ENCODE measurements at regions not wholly inside any gene's neighbourhood (a gene's known extent, or its start where the extent isn't known, plus 50 kb on each side); places are given as distances from the start of the nearest gene placed in this dataset.

DNA sequence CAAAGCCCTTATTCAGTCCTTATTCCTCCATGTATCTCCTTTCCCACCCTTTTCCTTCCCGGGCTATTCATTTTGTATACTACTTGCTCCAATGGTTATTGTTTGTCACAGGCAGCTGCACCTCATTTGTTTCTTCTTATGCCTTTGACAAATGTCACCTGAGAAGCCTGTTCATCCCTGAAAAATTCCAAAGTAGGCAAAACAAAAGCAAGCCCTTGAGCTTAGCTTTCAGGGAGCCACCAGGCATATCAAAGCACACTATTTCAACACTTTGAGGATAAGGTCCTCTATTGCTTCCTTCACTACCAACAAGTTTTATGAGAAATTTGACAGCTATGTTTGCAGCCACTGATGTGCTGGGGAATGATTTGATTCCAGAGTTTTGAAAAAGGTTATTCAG is 738.7 kb upstream of the LMO3 start:
- FAIRE-seq, result no peak
- TF ChIP-seq, protein P1, sequence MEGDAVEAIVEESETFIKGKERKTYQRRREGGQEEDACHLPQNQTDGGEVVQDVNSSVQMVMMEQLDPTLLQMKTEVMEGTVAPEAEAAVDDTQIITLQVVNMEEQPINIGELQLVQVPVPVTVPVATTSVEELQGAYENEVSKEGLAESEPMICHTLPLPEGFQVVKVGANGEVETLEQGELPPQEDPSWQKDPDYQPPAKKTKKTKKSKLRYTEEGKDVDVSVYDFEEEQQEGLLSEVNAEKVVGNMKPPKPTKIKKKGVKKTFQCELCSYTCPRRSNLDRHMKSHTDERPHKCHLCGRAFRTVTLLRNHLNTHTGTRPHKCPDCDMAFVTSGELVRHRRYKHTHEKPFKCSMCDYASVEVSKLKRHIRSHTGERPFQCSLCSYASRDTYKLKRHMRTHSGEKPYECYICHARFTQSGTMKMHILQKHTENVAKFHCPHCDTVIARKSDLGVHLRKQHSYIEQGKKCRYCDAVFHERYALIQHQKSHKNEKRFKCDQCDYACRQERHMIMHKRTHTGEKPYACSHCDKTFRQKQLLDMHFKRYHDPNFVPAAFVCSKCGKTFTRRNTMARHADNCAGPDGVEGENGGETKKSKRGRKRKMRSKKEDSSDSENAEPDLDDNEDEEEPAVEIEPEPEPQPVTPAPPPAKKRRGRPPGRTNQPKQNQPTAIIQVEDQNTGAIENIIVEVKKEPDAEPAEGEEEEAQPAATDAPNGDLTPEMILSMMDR (IDR thresholded peaks at IDR 0.05; ENCODE audit: insufficient read depth, missing control alignments), result no peak
- DNase-seq (ENCODE audit: insufficient read length, low spot score), result no peak

DNA sequence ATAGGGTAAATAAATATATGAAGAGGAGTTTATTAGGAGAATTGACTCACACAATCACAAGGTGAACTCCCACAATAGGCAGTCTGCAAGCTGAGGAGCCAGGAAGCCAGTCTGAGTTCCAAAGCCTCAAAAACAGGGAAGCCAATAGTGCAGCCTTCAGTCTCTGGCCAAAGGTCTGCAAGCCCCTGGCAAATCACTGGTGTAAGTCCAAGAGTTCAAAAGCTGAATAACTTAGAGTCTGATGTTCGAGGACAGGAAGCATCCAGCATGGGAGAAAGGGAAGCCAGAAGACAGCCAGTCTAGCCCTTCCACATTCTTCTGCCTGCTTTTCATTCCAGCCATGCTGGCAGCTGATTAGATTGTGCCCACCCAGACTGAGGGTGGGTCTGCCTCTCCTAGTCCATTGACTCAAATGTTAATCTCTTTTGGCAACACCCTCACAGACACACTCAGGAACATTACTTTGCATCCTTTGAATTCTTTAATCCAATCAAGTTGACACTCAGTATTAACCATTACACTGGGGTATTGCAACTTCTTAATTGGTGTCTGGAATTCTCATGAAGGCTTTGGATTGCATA is 736.5 kb upstream of the LMO3 start:
- FAIRE-seq, result no peak

DNA sequence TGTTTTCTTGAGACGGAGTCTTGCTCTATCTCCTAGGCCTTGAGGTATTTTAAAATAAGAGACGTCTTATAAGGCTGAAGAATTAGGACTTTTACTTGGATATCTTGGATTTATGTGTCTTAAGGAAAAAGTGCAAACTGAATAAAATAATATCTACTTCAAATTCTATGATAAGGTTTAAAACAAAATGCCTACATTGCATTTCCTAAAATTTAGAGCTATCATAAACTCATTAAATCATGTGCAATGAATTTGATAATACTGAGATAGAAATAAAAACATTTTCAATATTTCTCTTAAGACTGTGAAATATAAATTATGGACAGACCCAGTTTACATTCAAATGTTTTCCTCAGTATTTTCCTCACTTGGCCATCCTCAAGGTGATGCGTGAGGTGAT is 729.5 kb upstream of the LMO3 start:
- FAIRE-seq (no peak), DNase-seq (ENCODE audit: insufficient read length, low spot score) (no peak)
- TF ChIP-seq, protein P1 (IDR thresholded peaks at IDR 0.05; ENCODE audit: insufficient read depth, missing control alignments), result no peak

More for the DNA sequence above, 736.5 kb upstream of the LMO3 start:
- TF ChIP-seq, protein P1 (IDR thresholded peaks at IDR 0.05; ENCODE audit: insufficient read depth, missing control alignments), result no peak
- DNase-seq (ENCODE audit: insufficient read length, low spot score), result no peak

DNA sequence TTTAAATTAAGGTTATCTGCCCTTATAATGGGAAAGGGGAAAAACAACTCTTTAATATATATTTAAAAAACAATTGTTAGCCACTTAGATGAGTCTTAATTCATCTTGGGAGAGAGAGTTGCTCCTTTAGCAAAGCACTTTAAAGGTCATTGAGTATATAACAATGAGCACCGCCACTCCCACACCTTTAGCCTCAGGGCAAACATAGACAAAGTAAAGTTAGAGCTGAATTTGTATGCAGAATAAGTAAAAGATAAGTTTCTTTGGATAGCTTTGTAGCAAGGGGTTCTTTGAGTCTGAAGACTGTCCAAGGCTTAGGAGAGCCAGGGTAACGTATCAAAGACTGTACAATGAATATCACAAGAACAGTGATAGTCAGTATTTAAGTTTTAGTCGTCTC is 728.8 kb upstream of the LMO3 start:
- no peak for DNase-seq (ENCODE audit: insufficient read length, low spot score)
- FAIRE-seq, result no peak
- TF ChIP-seq, protein P1 (IDR thresholded peaks at IDR 0.05; ENCODE audit: insufficient read depth, missing control alignments), result no peak

DNA sequence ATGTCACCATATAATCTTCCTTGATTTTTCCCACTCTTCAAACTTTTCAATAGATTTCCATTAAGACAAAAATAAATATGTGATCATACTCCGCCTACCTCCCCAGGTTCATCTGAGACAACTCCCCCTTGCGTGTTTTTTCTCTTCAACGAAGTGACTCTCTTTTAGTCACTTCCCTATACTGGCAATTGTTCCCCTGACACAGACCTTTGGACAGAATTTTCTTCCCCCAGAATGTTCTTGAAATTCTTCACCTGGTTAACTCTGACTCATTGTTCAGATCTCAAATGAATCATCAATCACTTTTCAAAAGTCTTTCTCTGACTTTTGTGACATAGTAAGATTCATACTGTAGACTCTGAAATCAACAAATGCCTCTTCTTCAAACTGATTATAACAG is 727.3 kb upstream of the LMO3 start:
- TF ChIP-seq, protein P1 (IDR thresholded peaks at IDR 0.05; ENCODE audit: insufficient read depth, missing control alignments), result no peak
- FAIRE-seq, result no peak
- no peak for DNase-seq (ENCODE audit: insufficient read length, low spot score)

DNA sequence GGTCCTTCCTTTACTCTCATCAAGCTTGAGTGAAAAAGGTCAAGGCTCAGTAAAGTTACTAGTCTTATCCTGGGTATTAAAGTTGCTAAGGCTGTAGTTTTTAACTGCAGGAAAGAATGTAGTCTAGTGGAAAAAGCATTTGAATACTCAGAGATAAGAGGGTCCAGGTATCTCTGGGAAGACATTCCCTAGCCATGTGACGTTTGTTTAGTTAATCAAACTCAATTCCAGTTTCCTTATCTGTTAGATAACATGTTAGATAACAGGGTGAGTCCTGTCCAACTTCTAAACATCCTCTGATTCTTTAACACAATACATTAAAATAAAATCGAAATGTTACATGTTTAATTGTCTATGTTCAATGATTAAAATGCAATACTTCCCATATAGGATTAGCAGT is 720.7 kb upstream of the LMO3 start:
- FAIRE-seq, result no peak
- TF ChIP-seq, protein P1 (IDR thresholded peaks at IDR 0.05; ENCODE audit: insufficient read depth, missing control alignments), result no peak
- no peak for DNase-seq (ENCODE audit: insufficient read length, low spot score)

DNA sequence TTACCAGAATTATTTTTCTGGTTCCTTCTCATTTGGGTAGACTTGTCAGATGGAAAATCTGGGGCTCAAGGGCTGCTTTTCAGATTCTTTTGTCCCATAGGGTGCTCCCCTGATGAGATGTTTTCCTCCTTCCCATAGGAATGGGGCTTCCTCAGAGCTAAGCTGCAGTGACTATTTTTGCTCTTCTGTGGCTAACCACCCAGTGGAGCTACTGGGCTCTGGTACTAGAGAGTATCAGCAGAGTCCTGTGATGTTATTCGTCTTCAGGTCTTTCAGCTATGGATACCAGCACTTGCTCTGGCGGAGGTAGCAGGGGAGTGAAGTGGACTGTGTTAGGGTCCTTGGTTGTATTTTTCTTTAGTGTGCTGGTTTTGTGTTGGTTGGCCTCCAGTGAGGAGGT is 716.1 kb upstream of the LMO3 start:
- DNase-seq (ENCODE audit: insufficient read length, low spot score) (no peak), FAIRE-seq (no peak)
- TF ChIP-seq, protein P1 (IDR thresholded peaks at IDR 0.05; ENCODE audit: insufficient read depth, missing control alignments), result no peak

Measured in D721Med (cell line).